ENCODE measurements at regions not wholly inside any gene's neighbourhood (a gene's known extent, or its start where the extent isn't known, plus 50 kb on each side); places are given as distances from the start of the nearest gene placed in this dataset.

DNA sequence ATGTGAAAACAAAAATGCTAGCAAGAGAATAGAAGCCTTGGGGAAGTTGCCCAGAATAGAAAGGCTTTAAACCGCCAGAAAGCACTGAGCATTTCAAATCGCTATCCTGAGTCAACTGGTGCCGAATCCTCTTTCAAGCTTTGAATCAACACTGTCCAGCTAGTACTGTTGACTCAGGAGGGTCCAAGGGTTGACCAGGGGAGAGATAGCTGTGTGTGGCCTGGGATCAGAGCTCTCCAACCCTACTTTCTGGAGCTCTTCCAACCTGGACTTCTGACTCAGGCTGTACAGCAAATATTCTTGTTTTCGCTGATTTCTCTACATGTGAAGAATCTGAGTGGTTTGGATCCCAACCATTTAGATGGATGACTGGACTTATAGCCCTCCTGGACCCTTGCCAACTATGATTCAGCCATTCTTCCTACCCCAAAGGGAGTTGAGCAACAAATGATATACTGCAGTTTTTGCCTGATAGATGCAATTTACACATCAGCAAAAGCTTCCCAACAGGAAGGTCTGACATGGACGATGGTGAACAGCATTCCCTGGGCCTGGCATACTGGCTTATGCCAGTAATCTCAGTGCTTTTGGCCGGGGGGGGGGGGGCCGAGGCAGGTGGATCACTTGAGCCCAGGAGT lies 154.0 kb upstream of the SDK2 start:
- TF ChIP-seq POLR2A (IDR thresholded peaks at IDR 0.05) (no peak), CTCF (IDR thresholded peaks at IDR 0.05) (no peak), EP300 (IDR thresholded peaks at IDR 0.05; ENCODE audit: low read depth) (no peak)

All from transverse colon (tissue), 3 donors.